Stomach (tissue), 4 donors: ENCODE measurements at regions not wholly inside any gene's neighbourhood (a gene's known extent, or its start where the extent isn't known, plus 50 kb on each side); places are given as distances from the start of the nearest gene placed in this dataset.

ENCODE experiments used
- EP300 ChIP-seq: sonication (generic); formaldehyde crosslinking; IDR thresholded peaks from one replicate; pipeline ENCODE4 v1.6.1; 2017; ENCODE audit warnings: antibody characterized with exemption
- POLR2A ChIP-seq, 4 donors: fragments of 450-650 bp; IDR thresholded peaks; one replicate each; pipeline ENCODE4 v1.6.1; 2016; ENCODE audit warnings: antibody characterized with exemption in 4 of 4, control low read depth in 2 of 4, mild to moderate bottlenecking in 1 of 4, moderate library complexity in 1 of 4
- TF ChIP-seq, protein P1 (sequence below), 7 experiments: fragments of 450-650 bp in 4 of 7; fragments of 200-600 bp in 3 of 7; sonication (generic) in 3 of 7; IDR thresholded peaks; one replicate each; pipeline ENCODE4 v1.5.1; 2016 to 2019; ENCODE audit warnings: antibody characterized with exemption in 7 of 7, control low read depth in 2 of 7, mild to moderate bottlenecking in 1 of 7

DNA sequence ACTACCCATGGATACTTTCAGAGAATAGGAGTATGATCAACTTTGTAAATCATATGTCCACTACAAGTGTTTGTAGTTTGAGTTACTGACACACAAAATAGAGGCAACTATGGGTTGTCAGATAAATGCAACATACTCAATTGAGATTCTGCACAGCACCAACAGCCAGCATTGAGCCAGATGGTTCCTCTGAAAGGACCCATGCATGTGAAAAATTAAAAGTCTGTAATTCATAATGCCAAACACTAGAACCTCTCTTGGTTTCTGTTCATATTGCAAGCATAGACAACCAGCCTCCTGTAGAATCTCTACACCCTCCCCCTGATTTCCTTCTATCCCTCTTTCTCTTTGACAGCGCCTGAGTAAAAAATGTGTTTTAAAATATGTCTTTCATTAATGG is 831.0 kb downstream of the C12orf50 start:
- TF ChIP-seq, protein P1, sequence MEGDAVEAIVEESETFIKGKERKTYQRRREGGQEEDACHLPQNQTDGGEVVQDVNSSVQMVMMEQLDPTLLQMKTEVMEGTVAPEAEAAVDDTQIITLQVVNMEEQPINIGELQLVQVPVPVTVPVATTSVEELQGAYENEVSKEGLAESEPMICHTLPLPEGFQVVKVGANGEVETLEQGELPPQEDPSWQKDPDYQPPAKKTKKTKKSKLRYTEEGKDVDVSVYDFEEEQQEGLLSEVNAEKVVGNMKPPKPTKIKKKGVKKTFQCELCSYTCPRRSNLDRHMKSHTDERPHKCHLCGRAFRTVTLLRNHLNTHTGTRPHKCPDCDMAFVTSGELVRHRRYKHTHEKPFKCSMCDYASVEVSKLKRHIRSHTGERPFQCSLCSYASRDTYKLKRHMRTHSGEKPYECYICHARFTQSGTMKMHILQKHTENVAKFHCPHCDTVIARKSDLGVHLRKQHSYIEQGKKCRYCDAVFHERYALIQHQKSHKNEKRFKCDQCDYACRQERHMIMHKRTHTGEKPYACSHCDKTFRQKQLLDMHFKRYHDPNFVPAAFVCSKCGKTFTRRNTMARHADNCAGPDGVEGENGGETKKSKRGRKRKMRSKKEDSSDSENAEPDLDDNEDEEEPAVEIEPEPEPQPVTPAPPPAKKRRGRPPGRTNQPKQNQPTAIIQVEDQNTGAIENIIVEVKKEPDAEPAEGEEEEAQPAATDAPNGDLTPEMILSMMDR (IDR thresholded peaks at IDR 0.05) = no peak
- TF ChIP-seq EP300 (no peak), POLR2A (IDR thresholded peaks at IDR 0.05) (no peak)
